GM12878 (cell line): ENCODE measurements at regions not wholly inside any gene's neighbourhood (a gene's known extent, or its start where the extent isn't known, plus 50 kb on each side); places are given as distances from the start of the nearest gene placed in this dataset.

Experiments
- ATAC-seq: fragments of 200-7000 bp; cut with Tn5 transposase; 3 replicates; pipeline ENCODE4 v1.9.1; 2020; ENCODE audit warnings: mild to moderate bottlenecking, moderate library complexity
- BruUV-seq: library from RNA; stranded (reverse); fragments of 400-500 nt; replicated peaks from 2 replicates; lab custom pipeline; 2021; lab: Mats Ljungman, UMichigan
- CTCF ChIA-PET: fragments of 300-600 bp; sonication (Branson Sonifier 250); formaldehyde crosslinking; extraction: SDS; loops from one replicate; lab custom pipeline; 2021; ENCODE audit warnings: inconsistent platforms; lab: Yijun Ruan, JAX
- POLR2A ChIA-PET: fragments of 350-600 bp; formaldehyde crosslinking; extraction: SDS; loops from one replicate; lab custom pipeline; 2021; ENCODE audit warnings: inconsistent platforms; lab: Charles Lee
- RAD21 ChIA-PET: fragments of 300-600 bp; sonication (Branson Sonifier 250); formaldehyde crosslinking; loops from one replicate; lab custom pipeline; 2023; ENCODE audit warnings: antibody characterized with exemption; ENCODE audit not compliant: unreplicated experiment; lab: Charles Lee
- SMC1A ChIA-PET: fragments of 300-600 bp; sonication (Branson Sonifier 250); formaldehyde crosslinking; loops from one replicate; lab custom pipeline; 2023; ENCODE audit not compliant: unreplicated experiment, uncharacterized antibody; lab: Charles Lee
- DNase-seq: peaks from one replicate; pipeline ENCODE4 v3.0.0-alpha.2; 2011; ENCODE audit warnings: low read depth, low spot score
- FAIRE-seq: peaks from 3 replicates; lab custom pipeline; 2011; peaks lifted over from hg19 to GRCh38; lab: Jason Lieb, UNC
- H2AFZ ChIP-seq: 2 replicates; pipeline ENCODE4 v1.6.0; 2011; ENCODE audit warnings: low read depth, low read length, control low read depth; ENCODE audit not compliant: control insufficient read depth
- H3K27ac ChIP-seq: 2 replicates; pipeline ENCODE4 v1.5.1; 2011; ENCODE audit warnings: control low read depth; ENCODE audit not compliant: control insufficient read depth, insufficient read depth
- H3K27me3 ChIP-seq, 2 experiments: replicated peaks in 1 of 2; 2 replicates each; pipeline versions ENCODE4 v1.6.0 to v1.6.1; 2011; ENCODE audit warnings: low read length in 1 of 2; ENCODE audit not compliant: control insufficient read depth in 2 of 2, insufficient read depth in 2 of 2
- H3K36me3 ChIP-seq, 2 experiments: 2 replicates each; pipeline ENCODE4 v1.5.1; 2011; ENCODE audit warnings: low read length in 1 of 2; ENCODE audit not compliant: control insufficient read depth in 2 of 2, insufficient read depth in 2 of 2
- H3K4me1 ChIP-seq: 2 replicates; pipeline ENCODE4 v1.6.1; 2011; ENCODE audit warnings: mild to moderate bottlenecking, low read length, moderate library complexity, mixed read lengths; ENCODE audit not compliant: control insufficient read depth, insufficient read depth
- H3K4me2 ChIP-seq: 2 replicates; pipeline ENCODE4 v1.6.0; 2011; ENCODE audit warnings: control low read depth; ENCODE audit not compliant: control insufficient read depth, insufficient read depth
- H3K4me3 ChIP-seq: fragments of 200-600 bp; sonication (generic); 2 replicates; pipeline ENCODE4 v1.5.1; 2016
- H3K79me2 ChIP-seq: 2 replicates; pipeline ENCODE4 v1.6.0; 2011; ENCODE audit warnings: low read length; ENCODE audit not compliant: control insufficient read depth, insufficient read depth
- H3K9ac ChIP-seq: 2 replicates; pipeline ENCODE4 v1.8.0; 2011; ENCODE audit warnings: low read length, control low read depth, mixed read lengths; ENCODE audit not compliant: control insufficient read depth, insufficient read depth
- H3K9me3 ChIP-seq: replicated peaks from 3 replicates; pipeline ENCODE4 v1.5.1; 2011; ENCODE audit warnings: mild to moderate bottlenecking, low read length; ENCODE audit not compliant: control insufficient read depth, insufficient read depth
- H4K20me1 ChIP-seq: 2 replicates; pipeline ENCODE4 v1.6.0; 2011; ENCODE audit not compliant: control insufficient read depth, insufficient read depth
- ATF2 ChIP-seq: IDR thresholded peaks from 2 replicates; pipeline ENCODE4 v1.6.1; 2012; ENCODE audit warnings: low read length, inconsistent platforms
- BHLHE40 ChIP-seq, 2 experiments: fragments of 450-650 bp in 1 of 2; IDR thresholded peaks; 2 replicates each; pipeline ENCODE4 v1.6.1; 2011 to 2017; ENCODE audit warnings: low read depth in 2 of 2, borderline replicate concordance in 1 of 2, improper control_type of control experiment in 1 of 2, low read length in 1 of 2, mild to moderate bottlenecking in 1 of 2
- CHD1 ChIP-seq: IDR thresholded peaks from 2 replicates; pipeline ENCODE4 v1.6.1; 2012; ENCODE audit warnings: low read depth, low read length, improper control_type of control experiment
- CHD4 ChIP-seq: fragments of 200-600 bp; sonication (generic); IDR thresholded peaks from 2 replicates; pipeline ENCODE4 v1.6.1; 2016; ENCODE audit warnings: mild to moderate bottlenecking
- IRF3 ChIP-seq: fragments of 450-650 bp; IDR thresholded peaks from 2 replicates; pipeline ENCODE4 v1.6.1; 2014; ENCODE audit warnings: mild to moderate bottlenecking
- MEF2A ChIP-seq: IDR thresholded peaks from 2 replicates; pipeline ENCODE4 v1.6.1; 2011; ENCODE audit warnings: low read depth, mild to moderate bottlenecking, low read length, moderate library complexity; ENCODE audit not compliant: insufficient read depth
- PAX8 ChIP-seq: fragments of 450-650 bp; IDR thresholded peaks from 2 replicates; pipeline ENCODE4 v1.6.1; 2017; ENCODE audit warnings: mild to moderate bottlenecking, moderate library complexity
- POLR2A ChIP-seq: IDR thresholded peaks from 2 replicates; pipeline ENCODE4 v1.6.1; 2011; ENCODE audit warnings: low read depth, mild to moderate bottlenecking, low read length
- in situ Hi-C: fragments of 300-500 bp; cut with MboI; formaldehyde crosslinking; loops from 9 replicates; pipeline ENCODE4 v1.14.3; 2018; ENCODE audit warnings: mixed read lengths
- intact Hi-C: fragments of 100-400 bp; cut with micrococcal nuclease; formaldehyde crosslinking; loops from one replicate; pipeline ENCODE4 v1.14.2; 2022; ENCODE audit not compliant: unreplicated experiment

GRCh38 chr7:9603291-9603690 is 1169.9 kb downstream of the NXPH1 start:
- DNase-seq (no peak), ATAC-seq (no peak), FAIRE-seq (no peak)
- Histone ChIP-seq H3K27ac (no peak overlapping the region), H3K4me2 (no peak overlapping the region), H3K79me2 (no peaks in the 10 kb centered on the region), H3K4me3 (no peak overlapping the region), H3K4me1 (no peaks in the 10 kb centered on the region), H3K9me3 (no peaks in the 10 kb centered on the region), H2AFZ (no peak overlapping the region), H3K36me3 (no peaks in the 10 kb centered on the region), H3K9ac (no peak overlapping the region), H4K20me1 (no peaks in the 10 kb centered on the region), H3K27me3 (no peaks in the 10 kb centered on the region)
- in situ Hi-C loops, result no loop called here
- BruUV-seq, result no TSS peak
- ChIA-PET SMC1A (no interaction called here), RAD21 (no interaction called here), CTCF (no interaction called here), POLR2A (no interaction called here)
- intact Hi-C loops, result no loop called here
- TF ChIP-seq BHLHE40 (IDR thresholded peaks at IDR 0.05; ENCODE audit: borderline replicate concordance in 1 of 2, low read depth in 2 of 2, low read length in 1 of 2) (no peak), MEF2A (no peak), ATF2 (no peak), CHD4 (no peak), IRF3 (no peak), PAX8 (no peak), POLR2A (no peak), CHD1 (no peak)
